Liver (tissue), 8 donors: ENCODE measurements at regions not wholly inside any gene's neighbourhood (a gene's known extent, or its start where the extent isn't known, plus 50 kb on each side); places are given as distances from the start of the nearest gene placed in this dataset.

Experiments
- DNase-seq: peaks from one replicate; pipeline ENCODE4 v3.0.0-alpha.2; 2017; ENCODE audit warnings: low spot score
- H3K27ac ChIP-seq, 2 donors: one replicate each; pipeline ENCODE4 v1.7.0; 2013; ENCODE audit warnings: inconsistent platforms in 2 of 2, low read length in 2 of 2, control low read depth in 1 of 2, low read depth in 1 of 2, mild to moderate bottlenecking in 1 of 2
- H3K27me3 ChIP-seq, 4 donors: one replicate each; pipeline versions ENCODE4 v1.6.1 to v1.7.0; 2013; ENCODE audit warnings: low read length in 3 of 4, inconsistent platforms in 1 of 4, mild to moderate bottlenecking in 1 of 4, moderate library complexity in 1 of 4; ENCODE audit not compliant: control insufficient read depth in 4 of 4, insufficient read depth in 4 of 4
- H3K36me3 ChIP-seq, 4 donors: one replicate each; pipeline versions ENCODE4 v1.6.1 to v1.7.0; 2013; ENCODE audit warnings: low read length in 3 of 4, mild to moderate bottlenecking in 3 of 4, low read depth in 1 of 4, moderate library complexity in 1 of 4; ENCODE audit not compliant: control insufficient read depth in 4 of 4, insufficient read depth in 3 of 4
- H3K4me1 ChIP-seq, 4 donors: one replicate each; pipeline versions ENCODE4 v1.6.1 to v1.7.0; 2013; ENCODE audit warnings: low read length in 3 of 4, mild to moderate bottlenecking in 3 of 4, moderate library complexity in 1 of 4; ENCODE audit not compliant: control insufficient read depth in 4 of 4, insufficient read depth in 4 of 4
- H3K4me3 ChIP-seq, 3 donors: one replicate each; pipeline versions ENCODE4 v1.6.1 to v1.7.0; 2013; ENCODE audit warnings: low read length in 3 of 3, control low read depth in 1 of 3, low read depth in 1 of 3, mild to moderate bottlenecking in 1 of 3
- H3K9ac ChIP-seq, 2 donors: one replicate each; pipeline ENCODE4 v1.7.0; 2013; ENCODE audit warnings: low read length in 2 of 2, mild to moderate bottlenecking in 2 of 2, moderate library complexity in 2 of 2, control low read depth in 1 of 2, low read depth in 1 of 2
- H3K9me3 ChIP-seq, 4 donors: one replicate each; pipeline versions ENCODE4 v1.6.1 to v1.7.0; 2013; ENCODE audit warnings: low read length in 3 of 4; ENCODE audit not compliant: control insufficient read depth in 4 of 4
- CTCF ChIP-seq: fragments of 150-350 bp; IDR thresholded peaks from 2 replicates; pipeline ENCODE4 v1.5.1; 2017; ENCODE audit warnings: improper control_type of control experiment, low read depth, low read length; ENCODE audit not compliant: missing input control
- EGR1 ChIP-seq, 2 donors: IDR thresholded peaks; 2 replicates each; pipeline ENCODE4 v1.6.1; 2016 to 2018; ENCODE audit warnings: antibody characterized with exemption in 2 of 2, low read depth in 2 of 2
- FOXA1 ChIP-seq: IDR thresholded peaks from 2 replicates; pipeline ENCODE4 v1.6.1; 2016; ENCODE audit warnings: antibody characterized with exemption
- FOXA2 ChIP-seq: IDR thresholded peaks from 2 replicates; pipeline ENCODE4 v1.6.1; 2016; ENCODE audit warnings: antibody characterized with exemption
- GABPA ChIP-seq, 2 donors: IDR thresholded peaks in 1 of 2; conservative IDR thresholded peaks in 1 of 2; 2 replicates each; pipeline ENCODE4 v1.6.1; 2016; ENCODE audit warnings: antibody characterized with exemption in 2 of 2, mild to moderate bottlenecking in 1 of 2, moderate library complexity in 1 of 2
- HNF4A ChIP-seq, 2 donors: conservative IDR thresholded peaks; 2 replicates each; pipeline ENCODE4 v1.6.1; 2016; ENCODE audit warnings: antibody characterized with exemption in 2 of 2, mild to moderate bottlenecking in 2 of 2
- NR2F2 ChIP-seq: IDR thresholded peaks from 2 replicates; pipeline ENCODE4 v1.6.1; 2016; ENCODE audit warnings: antibody characterized with exemption
- RAD21 ChIP-seq, 2 donors: IDR thresholded peaks; 2 replicates each; pipeline ENCODE4 v1.6.1; 2016; ENCODE audit warnings: antibody characterized with exemption in 2 of 2, mild to moderate bottlenecking in 2 of 2
- REST ChIP-seq: IDR thresholded peaks from 2 replicates; pipeline ENCODE4 v1.6.1; 2016; ENCODE audit warnings: antibody characterized with exemption, mild to moderate bottlenecking
- RXRA ChIP-seq, 2 donors: IDR thresholded peaks; 2 replicates each; pipeline ENCODE4 v1.6.1; 2017 to 2018; ENCODE audit warnings: antibody characterized with exemption in 2 of 2, mild to moderate bottlenecking in 1 of 2
- SP1 ChIP-seq: IDR thresholded peaks from 2 replicates; pipeline ENCODE4 v1.6.1; 2018; ENCODE audit warnings: antibody characterized with exemption, mild to moderate bottlenecking
- TAF1 ChIP-seq: conservative IDR thresholded peaks from 2 replicates; pipeline ENCODE4 v1.6.1; 2016; ENCODE audit warnings: antibody characterized with exemption, mild to moderate bottlenecking
- YY1 ChIP-seq: IDR thresholded peaks from 2 replicates; pipeline ENCODE4 v1.6.1; 2016; ENCODE audit warnings: antibody characterized with exemption, mild to moderate bottlenecking
- ZBTB33 ChIP-seq: IDR thresholded peaks from 2 replicates; pipeline ENCODE4 v1.6.1; 2016; ENCODE audit warnings: antibody characterized with exemption
- WGBS: extraction: QIAGEN DNeasy Blood & Tissue Kit; methylation state at CpG from one replicate; pipeline ENCODE4 v1.1.7; 2013; 5-methylcytosine and 5-hydroxymethylcytosine counted together
- TF ChIP-seq, protein P1 (sequence below): IDR thresholded peaks from 2 replicates; pipeline ENCODE4 v1.6.1; 2016; ENCODE audit warnings: antibody characterized with exemption
- donor health status: healthy.
- donor health status: healthy.
- donor health status: healthy.
- donor health status: healthy.
- donor health status: healthy.

- peaks cover 0 to 7% (median 0%) of the 10 kb centered on the region in 4 donors for H3K4me1 ChIP-seq
- no peak for DNase-seq
- H3K4me3 ChIP-seq, result no peak overlapping the region
- H3K9me3 ChIP-seq, result peaks cover 0 to 2% (median 0%) of the 10 kb centered on the region in 4 donors
- H3K9ac ChIP-seq, result no peak overlapping the region
- H3K27me3 ChIP-seq, result no peaks in the 10 kb centered on the region
- H3K27ac ChIP-seq, result no peak overlapping the region
- TF ChIP-seq NR2F2 (no peak), EGR1 (IDR thresholded peaks at IDR 0.05; ENCODE audit: low read depth in 2 of 2) (no peak), ZBTB33 (no peak), REST (no peak), GABPA (IDR thresholded peaks at IDR 0.05 in 1 of 2, conservative IDR thresholded peaks at IDR 0.05 in 1 of 2) (no peak), RAD21 (IDR thresholded peaks at IDR 0.05) (no peak), FOXA2 (no peak), YY1 (no peak), HNF4A (conservative IDR thresholded peaks at IDR 0.05) (no peak), TAF1 (no peak), RXRA (IDR thresholded peaks at IDR 0.05) (no peak), CTCF (no peak), FOXA1 (no peak), SP1 (no peak)
- TF ChIP-seq, protein P1, sequence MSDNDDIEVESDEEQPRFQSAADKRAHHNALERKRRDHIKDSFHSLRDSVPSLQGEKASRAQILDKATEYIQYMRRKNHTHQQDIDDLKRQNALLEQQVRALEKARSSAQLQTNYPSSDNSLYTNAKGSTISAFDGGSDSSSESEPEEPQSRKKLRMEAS, result no peak
- WGBS, result 82% methylated on average over 3 of the region's 3 CpGs
- H3K36me3 ChIP-seq, result no peaks in the 10 kb centered on the region
Observed at GRCh38 chr5:109943701-109944235, 254.0 kb downstream of the MAN2A1 start.

GRCh38 chr5:109944461-109944860 lies 254.7 kb downstream of the MAN2A1 start:
- TF ChIP-seq HNF4A (conservative IDR thresholded peaks at IDR 0.05) (no peak), ZBTB33 (no peak), RAD21 (IDR thresholded peaks at IDR 0.05) (no peak), FOXA2 (no peak)
- Histone ChIP-seq H3K9ac (no peak overlapping the region), H3K27ac (no peak overlapping the region), H3K27me3 (no peaks in the 10 kb centered on the region), H3K4me3 (no peak overlapping the region), H3K36me3 (no peaks in the 10 kb centered on the region), H3K9me3 (peaks cover 0 to 2% (median 0%) of the 10 kb centered on the region in 4 donors), H3K4me1 (peaks cover 0 to 7% (median 0%) of the 10 kb centered on the region in 4 donors)
- 82% methylated on average over 3 of the region's 3 CpGs for WGBS
- no peak for DNase-seq
